DOHH2 (cell line): ENCODE measurements at regions not wholly inside any gene's neighbourhood (a gene's known extent, or its start where the extent isn't known, plus 50 kb on each side); places are given as distances from the start of the nearest gene placed in this dataset.

Experiments
- H3F3A ChIP-seq: fragments of 200-600 bp; sonication (generic), shearing (Covaris generic); 2 replicates; pipeline ENCODE4 v1.6.0; 2016; ENCODE audit warnings: antibody characterized with exemption, mild to moderate bottlenecking; ENCODE audit not compliant: control insufficient read depth, insufficient read depth
- H3K27ac ChIP-seq: fragments of 200-600 bp; sonication (generic); 2 replicates; pipeline ENCODE4 v1.5.1; 2014; ENCODE audit warnings: low read depth, mild to moderate bottlenecking, low read length, moderate library complexity
- H3K27me3 ChIP-seq: fragments of 200-600 bp; sonication (generic); 2 replicates; pipeline ENCODE4 v1.6.1; 2014; ENCODE audit warnings: mild to moderate bottlenecking, low read length, mixed read lengths; ENCODE audit not compliant: control insufficient read depth
- H3K36me3 ChIP-seq: fragments of 200-600 bp; sonication (generic); 2 replicates; pipeline ENCODE4 v1.6.1; 2014; ENCODE audit warnings: mild to moderate bottlenecking, low read length, moderate library complexity, mixed read lengths; ENCODE audit not compliant: control insufficient read depth
- H3K4me1 ChIP-seq: fragments of 200-600 bp; sonication (generic); 2 replicates; pipeline ENCODE4 v1.6.1; 2014; ENCODE audit warnings: mild to moderate bottlenecking, low read length, mixed read lengths; ENCODE audit not compliant: control insufficient read depth
- H3K4me2 ChIP-seq: fragments of 200-600 bp; sonication (generic); 2 replicates; pipeline ENCODE4 v1.6.0; 2014; ENCODE audit warnings: mild to moderate bottlenecking, low read length, moderate library complexity
- H3K4me3 ChIP-seq: fragments of 200-600 bp; sonication (generic); 2 replicates; pipeline ENCODE4 v1.5.1; 2014; ENCODE audit warnings: mild to moderate bottlenecking, low read length, mixed read lengths
- H3K79me2 ChIP-seq: fragments of 200-600 bp; sonication (generic); 2 replicates; pipeline ENCODE4 v1.6.1; 2014; ENCODE audit warnings: mild to moderate bottlenecking, low read length, mixed read lengths; ENCODE audit not compliant: control insufficient read depth
- H3K9me2 ChIP-seq: fragments of 200-600 bp; sonication (generic); replicated peaks from 2 replicates; pipeline ENCODE4 v1.6.1; 2014; ENCODE audit warnings: mild to moderate bottlenecking, low read length, mixed read lengths; ENCODE audit not compliant: control insufficient read depth
- H3K9me3 ChIP-seq: fragments of 200-600 bp; sonication (generic); 2 replicates; pipeline ENCODE4 v1.6.1; 2014; ENCODE audit warnings: antibody characterized with exemption, low read length, mixed read lengths; ENCODE audit not compliant: control insufficient read depth, insufficient read depth
- H4K20me1 ChIP-seq: fragments of 200-600 bp; sonication (generic); 2 replicates; pipeline ENCODE4 v1.6.0; 2014; ENCODE audit warnings: low read depth, mild to moderate bottlenecking, antibody characterized with exemption, low read length, moderate library complexity; ENCODE audit not compliant: control insufficient read depth, insufficient read depth
- CTCF ChIP-seq: fragments of 200-600 bp; sonication (generic); IDR thresholded peaks from one replicate; pipeline ENCODE4 v1.5.1; 2014; ENCODE audit warnings: antibody characterized with exemption, mild to moderate bottlenecking, low read depth, low read length; ENCODE audit not compliant: poor library complexity, severe bottlenecking
- EZH2phosphoT487 ChIP-seq: fragments of 200-600 bp; sonication (generic); IDR thresholded peaks from 2 replicates; pipeline ENCODE4 v1.6.1; 2017; ENCODE audit warnings: borderline replicate concordance, mild to moderate bottlenecking, antibody characterized with exemption, low read length, moderate library complexity, mixed read lengths

- no peaks in the 10 kb centered on the region for H3K79me2 ChIP-seq
- no peak overlapping the region for H3K27ac ChIP-seq
- H3K4me1 ChIP-seq = no peaks in the 10 kb centered on the region
- H3K27me3 ChIP-seq = no peaks in the 10 kb centered on the region
- no peak overlapping the region for H3K4me2 ChIP-seq
- H3K9me3 ChIP-seq = peaks cover 9% of the 10 kb centered on the region; the same call in 1 of the 2 replicates
- no peaks in the 10 kb centered on the region for H4K20me1 ChIP-seq
- no peaks in the 10 kb centered on the region for H3F3A ChIP-seq
- no peaks in the 10 kb centered on the region for H3K9me2 ChIP-seq
- H3K36me3 ChIP-seq = no peaks in the 10 kb centered on the region
- TF ChIP-seq EZH2phosphoT487 (no peak), CTCF (no peak)
- no peak overlapping the region for H3K4me3 ChIP-seq
Measured at GRCh38 chr4:11263208-11263607, 165.5 kb downstream of the HS3ST1 start.

- no peaks in the 10 kb centered on the region for H3K79me2 ChIP-seq
- H3K27ac ChIP-seq = no peak overlapping the region
- H4K20me1 ChIP-seq = no peaks in the 10 kb centered on the region
- H3K4me2 ChIP-seq = no peak overlapping the region
- no peaks in the 10 kb centered on the region for H3K27me3 ChIP-seq
- H3K36me3 ChIP-seq = no peaks in the 10 kb centered on the region
- H3K4me1 ChIP-seq = no peaks in the 10 kb centered on the region
- peaks cover 3% of the 10 kb centered on the region; the same call in 1 of the 2 replicates for H3K9me3 ChIP-seq
- H3K9me2 ChIP-seq = no peaks in the 10 kb centered on the region
- no peak for TF ChIP-seq CTCF
- no peak for TF ChIP-seq EZH2phosphoT487
- H3F3A ChIP-seq = no peaks in the 10 kb centered on the region
- H3K4me3 ChIP-seq = no peak overlapping the region
Measured at GRCh38 chr4:11261066-11261850, 167.4 kb downstream of the HS3ST1 start.

- Histone ChIP-seq H4K20me1 (no peaks in the 10 kb centered on the region), H3K79me2 (no peaks in the 10 kb centered on the region), H3K4me1 (no peaks in the 10 kb centered on the region), H3K36me3 (no peaks in the 10 kb centered on the region), H3K4me3 (no peak overlapping the region), H3K4me2 (no peak overlapping the region), H3K9me2 (no peaks in the 10 kb centered on the region), H3F3A (no peaks in the 10 kb centered on the region), H3K27ac (no peak overlapping the region), H3K27me3 (no peaks in the 10 kb centered on the region), H3K9me3 (no peaks in the 10 kb centered on the region)
- TF ChIP-seq EZH2phosphoT487 (no peak), CTCF (no peak)
Measured at GRCh38 chr4:11259837-11260236, 168.9 kb downstream of the HS3ST1 start.
